Left forelimb (tissue), 1 donor: ENCODE measurements at regions not wholly inside any gene's neighbourhood (a gene's known extent, or its start where the extent isn't known, plus 50 kb on each side); places are given as distances from the start of the nearest gene placed in this dataset.

Experiments used
- DNase-seq: peaks from one replicate; pipeline ENCODE4 v3.0.0-alpha.2; 2018; ENCODE audit warnings: low spot score

- DNase-seq: no peak
Measured at GRCh38 chr1:201709564-201710295, 119.2 kb upstream of the IPO9 start.

- DNase-seq: no peak
Measured at GRCh38 chr1:201710632-201711597, 118.0 kb upstream of the IPO9 start.

GRCh38 chr1:201711811-201712210, 117.1 kb upstream of the IPO9 start:
- no peak for DNase-seq

- no peak for DNase-seq
Measured at GRCh38 chr1:201712387-201713085, 116.4 kb upstream of the IPO9 start.

- DNase-seq: no peak
Measured at GRCh38 chr1:201713086-201713810, 115.7 kb upstream of the IPO9 start.

- DNase-seq: no peak
Measured at GRCh38 chr1:201714542-201715329, 114.2 kb upstream of the IPO9 start.

- DNase-seq: no peak
Measured at GRCh38 chr1:201715351-201715750, 113.6 kb upstream of the IPO9 start.

- DNase-seq: no peak
Measured at GRCh38 chr1:201715801-201716741, 112.9 kb upstream of the IPO9 start.

GRCh38 chr1:201716742-201717135, 112.2 kb upstream of the IPO9 start:
- DNase-seq: no peak

GRCh38 chr1:201717286-201717685, 111.7 kb upstream of the IPO9 start:
- no peak for DNase-seq

GRCh38 chr1:201718346-201719202, 110.4 kb upstream of the IPO9 start:
- no peak for DNase-seq

- no peak for DNase-seq
Measured at GRCh38 chr1:201719812-201720521, 109.0 kb upstream of the IPO9 start.

GRCh38 chr1:201720522-201720844, 108.5 kb upstream of the IPO9 start:
- no peak for DNase-seq

GRCh38 chr1:201721082-201722049, 107.6 kb upstream of the IPO9 start:
- DNase-seq: no peak

GRCh38 chr1:201724039-201724765, 104.8 kb upstream of the IPO9 start:
- DNase-seq: no peak

- DNase-seq: no peak
Measured at GRCh38 chr1:201724766-201725118, 104.2 kb upstream of the IPO9 start.

GRCh38 chr1:201726700-201727099, 102.3 kb upstream of the IPO9 start:
- no peak for DNase-seq
